ENCODE measurements at regions not wholly inside any gene's neighbourhood (a gene's known extent, or its start where the extent isn't known, plus 50 kb on each side); places are given as distances from the start of the nearest gene placed in this dataset.

DNA sequence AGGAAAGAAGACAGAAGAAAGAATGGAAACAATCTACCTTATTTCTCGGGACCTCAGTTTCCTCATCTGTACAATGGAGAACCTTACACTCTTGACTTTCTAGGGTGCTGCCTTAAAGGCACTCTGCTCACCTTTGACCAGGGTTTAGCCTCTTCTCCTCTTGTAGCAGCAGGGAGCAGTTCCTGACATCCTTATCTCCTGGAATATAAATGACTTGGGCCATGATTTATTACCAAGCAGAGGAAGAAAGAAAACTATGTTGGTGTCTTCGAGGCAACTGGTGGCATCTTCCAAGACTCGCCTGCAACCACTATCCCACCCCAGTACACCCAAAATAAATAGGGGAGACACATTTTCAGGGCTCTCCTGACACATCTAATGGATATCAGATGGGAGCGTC, 314.2 kb downstream of the BUD13 start:
- no peak overlapping the region for H3K27ac ChIP-seq
- no peak for DNase-seq (ENCODE audit: low read depth, low spot score)

DNA sequence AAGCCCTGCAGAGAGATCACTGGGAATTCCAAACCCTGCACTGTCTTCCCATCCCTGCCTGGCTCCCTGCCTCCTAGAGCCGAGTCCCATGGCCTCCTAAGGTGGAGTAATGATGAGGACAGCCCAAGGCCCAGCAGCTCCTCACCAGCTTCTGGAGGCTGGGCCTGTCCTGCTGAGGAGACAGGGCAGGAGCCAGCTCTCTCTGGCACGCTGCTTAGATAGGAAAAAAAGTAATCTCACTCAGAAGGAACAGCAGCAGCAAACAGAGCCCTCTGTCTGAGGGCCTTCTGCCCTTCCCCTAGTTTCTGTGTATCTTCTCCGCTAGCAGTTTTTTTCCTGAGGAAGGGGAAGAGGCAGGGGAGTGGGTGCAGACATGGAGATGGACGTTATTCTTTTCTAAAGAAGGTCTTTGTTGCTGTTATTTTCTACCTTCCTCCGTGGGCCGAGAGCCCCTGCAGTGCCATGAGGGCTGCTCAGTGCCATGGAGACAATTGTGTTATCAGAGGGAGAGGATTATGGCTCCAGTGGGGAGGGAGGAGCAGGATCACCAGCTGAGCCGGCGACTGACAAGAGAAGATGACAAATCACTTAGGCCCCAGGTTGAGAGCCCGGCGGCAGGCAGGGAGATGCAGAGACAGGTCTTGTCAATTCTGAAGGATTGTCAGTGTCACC, 315.3 kb downstream of the BUD13 start:
- DNase-seq (ENCODE audit: low read depth, low spot score) = no peak
- H3K27ac ChIP-seq = no peak overlapping the region

DNA sequence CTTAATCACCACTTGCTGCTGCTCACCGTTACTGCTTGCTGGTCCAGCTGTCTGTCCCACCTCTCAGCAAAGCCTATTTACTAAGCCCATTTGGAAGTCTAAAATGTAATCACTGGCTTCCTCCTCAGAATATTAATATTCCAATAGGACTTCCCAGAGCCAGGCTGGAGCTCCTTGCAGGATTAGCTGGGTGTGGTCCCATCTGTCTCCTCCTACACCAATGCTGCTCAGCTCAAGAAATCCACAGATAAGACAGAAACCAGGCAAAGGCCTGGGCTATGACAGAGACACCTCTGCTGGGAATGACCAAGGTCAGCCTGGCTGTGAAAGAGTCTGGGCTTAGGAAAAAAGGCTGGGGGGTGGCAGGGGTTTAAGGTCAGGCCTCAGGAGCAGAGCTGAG, 317.8 kb downstream of the BUD13 start:
- no peak for DNase-seq (ENCODE audit: low read depth, low spot score)
- H3K27ac ChIP-seq = no peak overlapping the region

DNA sequence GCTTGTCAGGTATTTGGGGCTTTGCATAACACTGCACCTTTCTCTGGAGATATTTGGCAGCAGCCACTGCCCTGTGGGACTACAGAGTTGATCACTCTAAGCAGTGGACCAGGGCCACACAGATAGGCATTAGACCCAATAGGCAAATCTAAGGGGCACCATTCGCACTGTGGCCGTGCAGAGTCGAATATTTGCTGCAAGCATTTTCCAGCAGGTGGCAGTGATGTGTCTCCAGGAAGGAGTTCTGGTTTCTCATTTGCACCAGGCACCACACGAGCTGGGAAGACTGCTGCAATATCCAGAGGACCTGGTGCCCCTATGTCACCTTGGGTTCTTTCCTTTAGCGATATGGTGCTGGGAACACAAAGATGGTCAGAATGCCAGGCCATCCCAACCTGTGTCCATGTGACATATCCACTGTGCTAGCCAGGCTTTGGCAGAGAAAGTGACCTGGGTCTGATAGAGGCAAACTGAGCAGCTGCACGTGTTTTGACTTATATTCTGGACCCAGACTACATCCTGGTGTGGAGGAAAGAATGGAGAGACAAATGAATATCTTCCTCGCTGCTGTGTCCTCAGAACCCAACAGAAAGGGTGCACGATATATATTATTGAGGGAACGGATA, 318.7 kb downstream of the BUD13 start:
- no peak overlapping the region for H3K27ac ChIP-seq
- DNase-seq (ENCODE audit: low read depth, low spot score) = no peak

DNA sequence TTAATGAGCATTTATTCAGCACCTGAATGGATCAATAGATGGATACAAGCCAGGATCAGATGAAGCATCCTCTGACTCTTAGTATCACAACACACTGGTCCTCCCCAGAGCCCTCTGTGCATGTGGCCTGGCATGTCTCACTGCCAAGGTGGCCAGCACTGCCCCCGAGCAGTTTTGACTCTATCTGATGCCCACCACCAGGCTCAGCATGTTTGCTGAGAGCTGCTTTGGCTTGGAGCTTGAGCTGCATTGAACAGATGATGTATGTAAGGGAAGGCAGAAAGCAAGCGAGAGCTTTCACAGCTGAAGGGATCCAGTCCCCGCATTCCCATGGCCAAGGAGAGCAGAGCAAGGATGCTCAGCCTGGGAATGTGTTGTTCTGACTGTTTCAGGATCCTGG, 320.3 kb downstream of the BUD13 start:
- H3K27ac ChIP-seq = no peak overlapping the region
- DNase-seq (ENCODE audit: low read depth, low spot score) = no peak

DNA sequence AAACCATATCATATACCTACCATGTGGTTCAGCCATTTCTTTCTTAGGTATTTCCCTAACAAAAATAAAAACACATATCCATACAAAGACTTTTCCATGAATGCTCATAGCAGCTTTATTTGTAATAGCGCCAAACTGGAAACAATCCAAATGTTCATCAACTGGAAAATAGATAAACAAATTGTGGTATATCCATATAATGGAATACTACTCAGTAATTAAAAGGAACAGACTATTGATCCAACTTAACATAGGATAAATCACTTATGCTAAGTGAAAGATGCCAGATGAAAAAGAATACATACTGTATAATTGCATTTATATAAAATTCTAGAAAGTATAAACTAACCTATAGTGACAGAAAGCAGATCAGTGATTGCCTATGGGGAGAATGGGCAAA, 323.3 kb downstream of the BUD13 start:
- no peak for DNase-seq (ENCODE audit: low read depth, low spot score)
- H3K27ac ChIP-seq = no peak overlapping the region

DNA sequence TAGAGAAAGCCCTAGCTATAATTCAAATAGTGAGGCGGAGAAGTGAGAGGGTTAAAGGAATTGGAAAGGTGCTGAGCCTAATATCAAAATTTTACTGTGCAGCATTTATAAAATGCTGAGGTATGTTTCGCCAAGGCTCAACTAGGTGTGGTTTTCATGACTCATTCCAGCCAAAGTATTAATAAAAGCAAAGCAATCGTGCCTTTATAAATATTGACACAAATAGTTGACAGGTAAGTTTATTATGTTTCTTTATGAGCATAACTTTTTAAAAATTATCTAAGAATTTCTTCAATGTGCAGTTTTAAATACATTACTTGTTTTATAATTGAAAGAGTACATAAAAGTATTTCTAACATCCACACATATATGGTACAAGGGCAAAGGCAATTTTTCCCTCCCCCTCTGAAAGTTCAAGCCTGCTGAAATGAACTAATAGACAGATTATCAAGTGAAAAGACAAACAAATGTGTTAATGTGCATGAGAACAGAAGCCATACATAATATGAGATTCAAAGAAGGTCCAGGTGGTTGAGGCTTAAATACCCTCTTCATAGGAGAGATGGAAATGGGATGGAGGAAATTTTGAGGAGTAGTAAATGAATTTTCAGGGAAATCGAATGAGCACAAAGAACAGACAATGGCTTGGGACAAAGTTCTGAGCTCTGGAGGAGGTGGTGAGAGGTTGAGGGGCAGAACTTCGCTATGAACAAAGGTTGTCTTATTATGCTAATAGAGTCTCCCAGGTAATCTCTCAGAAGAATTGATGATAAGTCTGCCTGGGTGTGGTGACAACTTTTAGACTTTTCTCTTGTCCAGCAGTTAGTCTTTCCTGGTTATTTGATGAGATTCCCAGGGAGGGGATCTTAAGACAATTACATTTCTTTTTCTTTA, 326.5 kb downstream of the BUD13 start:
- no peak overlapping the region for H3K27ac ChIP-seq
- no peak for DNase-seq (ENCODE audit: low read depth, low spot score)

DNA sequence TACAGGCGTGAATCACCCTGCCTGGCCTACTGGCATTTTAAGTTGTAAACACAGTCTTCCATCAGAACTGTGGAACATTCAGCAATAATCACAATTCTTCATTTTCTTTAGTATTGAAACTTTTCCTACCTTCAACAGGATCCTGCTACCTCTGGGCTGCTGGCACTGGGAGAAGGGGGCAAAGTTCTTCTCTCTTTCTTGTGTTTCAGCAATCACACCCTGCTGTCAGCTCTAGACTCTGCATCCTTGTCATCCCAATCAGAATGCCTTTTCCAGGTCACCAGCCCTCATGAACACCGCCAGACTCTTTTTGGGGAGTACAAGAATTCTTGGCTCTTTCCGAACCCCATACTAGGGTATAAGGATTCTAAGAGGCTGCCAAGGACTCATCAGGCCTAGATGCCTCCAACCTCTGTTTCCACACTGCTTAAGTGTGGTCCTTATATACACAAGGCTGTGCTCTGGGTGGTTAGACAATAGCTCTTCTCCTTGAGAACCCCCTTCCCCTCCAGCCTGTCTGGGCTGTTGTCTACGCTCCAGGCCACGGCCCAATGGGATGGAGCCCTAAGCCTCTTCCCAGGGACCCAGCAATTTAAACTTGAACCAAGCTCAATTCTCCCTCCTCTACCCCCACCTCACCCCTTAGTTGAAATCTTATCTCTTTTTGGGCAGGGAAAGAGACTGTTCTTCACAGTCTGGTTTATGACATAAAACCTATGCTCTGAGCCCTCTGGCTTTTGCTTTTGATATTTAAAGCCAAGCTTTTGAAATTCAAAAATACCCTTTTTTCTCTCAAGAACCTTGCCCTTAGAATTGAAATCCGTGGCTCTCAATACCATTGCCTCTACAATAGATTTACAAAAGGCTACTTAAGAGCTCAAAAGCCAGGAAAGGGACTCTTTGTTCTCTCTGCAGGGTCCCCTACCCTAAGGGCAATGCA, 327.4 kb downstream of the BUD13 start:
- no peak for DNase-seq (ENCODE audit: low read depth, low spot score)
- H3K27ac ChIP-seq = no peak overlapping the region

DNA sequence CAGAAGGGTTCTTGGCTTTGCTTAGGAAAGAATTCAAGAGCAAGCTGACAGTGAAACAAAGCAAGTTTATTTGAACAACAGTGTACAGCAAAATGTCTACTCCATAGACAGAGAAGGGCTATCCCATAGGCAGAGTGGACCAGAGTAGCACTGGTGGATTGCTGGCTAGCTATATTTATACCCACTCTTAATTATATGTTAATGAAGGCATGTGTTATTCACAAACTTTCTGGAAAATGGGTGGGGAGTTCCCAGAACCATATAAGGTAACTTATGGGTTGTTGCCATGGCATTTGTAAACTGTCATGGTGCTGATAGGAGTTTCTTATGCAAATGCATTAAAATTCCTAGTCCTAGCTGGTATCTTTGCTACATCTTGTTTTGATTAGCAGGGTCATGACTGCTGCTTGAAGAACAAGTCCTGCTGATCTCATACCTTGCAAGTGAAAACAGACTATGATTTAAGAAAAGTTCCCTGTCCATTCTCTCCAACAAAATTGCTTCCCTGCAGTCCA, 330.5 kb downstream of the BUD13 start:
- DNase-seq (ENCODE audit: low read depth, low spot score) = no peak
- no peak overlapping the region for H3K27ac ChIP-seq

DNA sequence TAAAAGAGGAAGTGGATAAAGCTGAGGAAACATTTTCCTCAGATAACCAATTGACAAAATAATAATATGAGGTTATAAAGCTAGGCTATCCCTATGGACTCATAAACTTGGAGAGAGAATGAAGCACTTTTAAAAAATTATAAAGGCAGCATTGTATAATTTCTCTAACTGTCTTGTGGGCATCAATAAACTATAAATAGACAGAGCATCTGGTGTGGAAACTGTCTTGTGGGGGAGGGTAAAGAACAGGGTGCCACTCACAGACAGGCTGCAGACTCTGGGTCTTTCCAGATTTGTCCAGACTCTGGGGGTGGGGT, 333.5 kb downstream of the BUD13 start:
- H3K27ac ChIP-seq = no peak overlapping the region
- DNase-seq (ENCODE audit: low read depth, low spot score) = no peak

DNA sequence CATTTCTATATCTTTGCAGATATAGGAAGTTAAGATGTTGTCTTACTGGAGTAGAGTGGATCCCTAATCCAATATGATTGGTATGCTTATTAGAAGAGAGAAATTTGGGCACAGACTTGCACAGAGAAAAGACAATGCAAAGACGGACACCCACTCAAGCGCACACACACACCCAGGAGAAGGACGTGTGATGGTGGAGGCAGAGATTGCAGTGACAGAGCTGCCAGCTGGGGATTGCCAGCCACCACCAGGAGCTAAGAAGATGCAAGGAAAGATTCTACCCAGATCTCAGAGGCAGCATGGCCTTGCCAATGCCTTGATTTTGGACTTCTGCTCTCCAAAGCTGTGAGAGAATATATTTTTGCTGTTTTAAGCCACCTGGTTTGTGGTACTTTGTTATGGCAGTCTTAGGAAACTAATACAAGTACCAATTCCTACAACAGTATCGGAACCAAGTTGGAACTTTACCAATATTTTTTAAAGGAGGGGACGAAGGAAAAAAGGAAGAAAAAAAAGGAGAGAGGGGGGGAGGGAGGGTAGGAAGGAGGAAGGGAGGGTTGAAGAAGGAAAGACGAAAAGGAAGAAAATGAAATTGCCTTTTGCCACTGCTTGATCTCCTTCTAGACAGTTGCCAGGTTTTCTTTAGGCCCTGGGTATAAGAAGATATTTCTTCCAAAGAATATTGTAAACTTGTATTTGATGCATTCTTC, 334.0 kb downstream of the BUD13 start:
- no peak overlapping the region for H3K27ac ChIP-seq
- no peak for DNase-seq (ENCODE audit: low read depth, low spot score)

DNA sequence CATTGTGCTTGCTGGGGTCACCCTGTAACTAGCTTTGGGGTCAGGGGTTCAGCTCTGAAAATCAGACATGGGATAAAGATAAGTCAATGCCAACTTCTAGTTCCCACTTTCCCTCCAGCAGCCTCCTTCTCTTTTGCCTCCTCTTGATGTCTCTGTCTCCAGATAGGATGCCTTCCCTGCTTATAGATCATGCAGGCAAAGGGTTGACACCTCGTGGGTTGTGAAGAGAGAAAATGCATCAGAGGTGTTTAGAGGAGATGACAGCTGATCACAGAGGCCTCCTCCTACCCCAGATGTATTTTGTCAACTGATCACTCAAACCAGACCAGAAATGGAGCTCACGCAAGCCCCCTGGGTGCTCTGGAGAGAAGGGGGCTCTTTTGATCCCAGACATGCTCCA, 337.8 kb downstream of the BUD13 start:
- DNase-seq (ENCODE audit: low read depth, low spot score) = no peak
- H3K27ac ChIP-seq = no peak overlapping the region

DNA sequence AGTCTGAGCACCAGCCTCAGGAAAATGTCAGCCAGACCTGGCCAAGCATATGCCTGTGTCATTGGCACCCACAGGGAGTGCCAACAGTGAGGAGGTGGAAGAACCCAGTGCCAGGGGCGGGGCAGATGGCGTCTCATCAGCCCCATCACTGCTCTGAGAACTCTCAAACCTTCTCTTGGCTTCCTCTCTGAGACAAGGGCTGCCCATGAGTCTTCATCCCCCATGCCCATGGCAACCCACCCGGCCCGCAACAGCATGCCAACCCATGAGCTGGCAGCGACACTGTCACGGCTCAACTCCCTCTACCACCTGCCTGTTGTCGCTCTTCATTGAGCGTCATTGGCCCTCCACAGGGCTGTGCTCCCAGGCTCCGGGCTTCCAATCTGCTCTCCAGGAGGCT, 340.5 kb downstream of the BUD13 start:
- no peak overlapping the region for H3K27ac ChIP-seq
- no peak for DNase-seq (ENCODE audit: low read depth, low spot score)

DNA sequence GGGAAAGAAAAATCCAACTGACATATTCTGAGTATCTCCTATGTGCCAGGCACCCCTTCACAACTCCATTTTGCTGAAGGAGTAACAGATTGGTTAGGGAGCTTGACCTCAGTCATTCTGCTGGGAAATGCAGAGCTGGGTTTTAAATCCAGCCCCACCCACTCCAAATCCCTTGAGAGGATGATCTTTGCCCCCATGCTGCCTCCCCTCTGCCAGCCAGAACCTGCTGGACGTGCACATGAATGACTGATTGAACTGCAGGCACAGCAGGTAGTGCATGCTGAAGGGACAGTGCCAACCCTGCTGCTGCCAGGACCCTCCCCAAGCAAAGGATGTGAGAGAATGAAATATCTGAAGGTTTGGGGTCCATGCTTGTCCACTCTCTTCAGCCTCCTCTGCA, 340.9 kb downstream of the BUD13 start:
- H3K27ac ChIP-seq = no peak overlapping the region
- DNase-seq (ENCODE audit: low read depth, low spot score) = no peak

DNA sequence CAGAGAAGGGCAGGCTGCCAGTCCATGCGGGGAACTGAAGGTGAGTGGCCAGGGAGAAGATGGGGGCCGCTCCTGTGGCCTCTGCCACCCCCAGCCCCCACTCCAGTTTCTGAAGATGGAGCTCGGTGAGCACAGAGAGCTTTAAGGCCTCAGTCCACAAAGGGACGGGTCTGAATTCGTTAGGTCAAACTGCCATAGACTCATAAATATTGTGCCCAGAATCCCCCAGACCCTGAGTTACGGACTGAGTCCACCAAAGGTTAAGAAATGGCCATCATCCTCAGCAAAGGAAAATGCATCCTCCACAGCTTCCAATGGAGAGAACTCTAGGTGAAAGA, 344.2 kb downstream of the BUD13 start:
- no peak for DNase-seq (ENCODE audit: low read depth, low spot score)
- no peak overlapping the region for H3K27ac ChIP-seq

DNA sequence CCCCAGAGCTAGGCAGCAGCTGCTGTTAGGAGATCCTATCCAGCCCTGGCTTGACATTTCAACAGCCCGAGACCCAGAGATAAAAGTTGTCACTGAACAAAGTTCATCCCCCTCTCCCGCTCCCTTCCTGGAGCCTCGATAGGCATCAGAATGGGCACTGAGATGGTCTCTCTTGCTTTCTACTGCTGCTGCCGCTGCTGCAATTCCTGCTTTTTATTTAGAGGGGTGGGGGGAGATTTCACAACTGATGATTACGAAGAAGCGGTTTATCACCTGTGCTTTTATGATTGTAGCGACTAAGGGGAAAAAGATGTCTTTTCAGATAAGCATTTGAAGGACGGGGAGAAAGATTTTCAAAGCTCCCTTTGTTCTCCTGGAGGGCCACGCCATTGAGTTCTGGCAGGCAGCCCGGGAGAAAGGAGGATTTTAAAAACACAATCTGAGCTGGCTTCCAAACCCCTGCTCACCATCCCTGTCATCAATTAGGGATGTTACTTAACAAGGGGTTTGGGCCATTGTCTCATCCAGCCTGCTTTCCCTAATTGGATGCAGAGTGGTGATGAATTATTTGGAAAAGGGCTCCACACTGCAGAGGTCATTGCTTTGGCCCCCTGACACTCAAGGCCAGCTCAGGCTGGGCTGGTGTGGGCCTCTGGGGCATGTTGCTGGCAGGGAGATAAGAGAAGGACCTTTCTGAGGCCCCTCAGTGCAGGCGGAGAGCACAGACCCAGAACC, 344.7 kb downstream of the BUD13 start:
- DNase-seq (ENCODE audit: low read depth, low spot score) = no peak
- no peak overlapping the region for H3K27ac ChIP-seq

DNA sequence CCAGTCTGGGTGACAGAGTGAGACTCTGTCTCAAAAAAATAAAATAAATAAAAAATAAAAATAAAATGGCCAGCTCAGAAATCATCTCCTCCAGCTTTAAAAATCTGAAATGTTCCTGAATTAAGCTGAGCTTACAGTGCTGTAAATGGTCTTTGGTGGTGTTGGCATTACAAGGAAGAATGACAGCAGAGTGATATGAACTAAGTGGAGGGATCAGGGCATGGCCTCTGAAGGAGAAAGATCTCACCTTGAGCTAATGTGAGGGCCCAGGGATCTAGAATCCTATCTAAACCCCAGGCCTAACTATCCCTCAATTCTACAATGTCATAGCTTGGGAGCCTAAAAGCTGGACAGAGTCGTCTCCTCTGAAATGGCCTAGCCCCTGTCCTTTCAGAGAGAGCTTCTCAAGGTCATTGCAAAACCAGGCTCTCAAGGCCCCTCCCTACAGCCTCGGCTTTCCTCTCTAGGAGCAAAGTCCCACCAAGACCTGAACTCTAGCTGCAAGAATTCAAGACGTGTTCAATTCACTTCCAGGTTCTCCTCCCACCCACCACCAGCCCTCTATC, 345.4 kb downstream of the BUD13 start:
- no peak overlapping the region for H3K27ac ChIP-seq
- no peak for DNase-seq (ENCODE audit: low read depth, low spot score)

DNA sequence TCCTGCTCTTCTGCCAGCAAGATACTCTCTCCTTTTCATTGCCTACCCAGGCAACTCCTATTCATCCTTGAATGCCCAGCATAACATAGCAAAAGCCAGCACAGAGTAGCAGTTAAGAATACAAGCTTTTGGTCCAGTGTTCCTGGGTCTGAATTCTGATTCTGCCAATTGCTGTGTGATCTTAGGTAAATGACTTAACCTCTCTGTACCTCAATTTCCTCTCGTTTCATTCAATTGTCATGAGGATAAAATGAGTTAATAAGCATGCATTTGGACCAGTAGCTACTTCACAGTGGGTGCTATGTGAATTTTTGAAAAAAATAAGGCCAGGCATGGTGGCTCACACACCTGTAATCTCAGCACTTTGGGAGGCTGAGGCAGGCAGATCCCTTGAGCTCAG, 346.0 kb downstream of the BUD13 start:
- no peak overlapping the region for H3K27ac ChIP-seq

More for the DNA sequence above, 346.0 kb downstream of the BUD13 start:
- DNase-seq (ENCODE audit: low read depth, low spot score) = no peak
